ENCODE measurements at regions not wholly inside any gene's neighbourhood (a gene's known extent, or its start where the extent isn't known, plus 50 kb on each side); places are given as distances from the start of the nearest gene placed in this dataset.

DNA sequence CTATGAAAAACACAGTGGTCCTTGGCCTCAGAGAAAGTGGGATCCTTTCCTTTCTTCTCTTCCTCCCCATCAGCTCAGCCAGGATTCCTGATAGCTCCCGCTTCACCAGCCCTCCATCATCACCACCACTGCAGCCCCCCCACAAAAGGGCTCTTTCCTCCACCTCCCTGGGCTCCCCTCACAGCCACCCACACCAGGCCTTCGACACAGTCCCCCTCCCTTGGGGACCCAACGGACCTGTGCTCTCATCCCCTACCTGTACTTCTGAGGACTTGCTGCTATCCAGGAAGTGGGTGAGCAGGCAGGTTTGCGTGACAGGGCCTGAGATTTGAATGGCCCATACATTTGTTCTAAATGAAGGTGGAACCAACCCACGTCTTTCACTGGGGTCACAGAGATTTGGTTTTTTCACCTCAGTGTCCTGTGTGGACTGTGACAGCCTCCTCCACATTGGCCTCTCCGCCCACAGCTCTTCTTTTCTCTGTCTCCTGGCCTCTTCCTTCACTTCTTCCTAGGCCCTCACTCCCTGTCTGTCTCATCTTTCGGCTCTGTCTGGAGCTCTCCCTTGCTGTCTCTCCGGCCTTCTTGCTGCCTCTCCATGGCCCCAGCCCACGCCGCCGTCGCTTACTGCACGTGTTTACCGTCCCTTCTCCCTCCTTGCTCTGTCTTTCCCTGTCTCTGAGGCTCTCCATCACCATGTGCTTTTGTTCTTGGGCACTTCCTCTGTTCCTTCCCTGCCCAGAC lies 238.6 kb downstream of the FOXD2 start:
- Histone ChIP-seq H3K36me3 (ENCODE audit: control insufficient read depth, insufficient read depth, low read length, severe bottlenecking) (no peaks in the 10 kb centered on the region), H3K27me3 (replicated peaks; ENCODE audit: control insufficient read depth, insufficient read depth, low read length) (peaks cover 17% of the 10 kb centered on the region), H3K9ac (ENCODE audit: low read length) (no peak overlapping the region), H3K4me3 (ENCODE audit: low read length) (no peak overlapping the region), H3K9me3 (ENCODE audit: control insufficient read depth, low read length) (peaks cover 10% of the 10 kb centered on the region), H3K4me1 (ENCODE audit: control insufficient read depth, insufficient read depth, low read length) (no peaks in the 10 kb centered on the region)
- DNase-seq (ENCODE audit: low read depth), result no peak

DNA sequence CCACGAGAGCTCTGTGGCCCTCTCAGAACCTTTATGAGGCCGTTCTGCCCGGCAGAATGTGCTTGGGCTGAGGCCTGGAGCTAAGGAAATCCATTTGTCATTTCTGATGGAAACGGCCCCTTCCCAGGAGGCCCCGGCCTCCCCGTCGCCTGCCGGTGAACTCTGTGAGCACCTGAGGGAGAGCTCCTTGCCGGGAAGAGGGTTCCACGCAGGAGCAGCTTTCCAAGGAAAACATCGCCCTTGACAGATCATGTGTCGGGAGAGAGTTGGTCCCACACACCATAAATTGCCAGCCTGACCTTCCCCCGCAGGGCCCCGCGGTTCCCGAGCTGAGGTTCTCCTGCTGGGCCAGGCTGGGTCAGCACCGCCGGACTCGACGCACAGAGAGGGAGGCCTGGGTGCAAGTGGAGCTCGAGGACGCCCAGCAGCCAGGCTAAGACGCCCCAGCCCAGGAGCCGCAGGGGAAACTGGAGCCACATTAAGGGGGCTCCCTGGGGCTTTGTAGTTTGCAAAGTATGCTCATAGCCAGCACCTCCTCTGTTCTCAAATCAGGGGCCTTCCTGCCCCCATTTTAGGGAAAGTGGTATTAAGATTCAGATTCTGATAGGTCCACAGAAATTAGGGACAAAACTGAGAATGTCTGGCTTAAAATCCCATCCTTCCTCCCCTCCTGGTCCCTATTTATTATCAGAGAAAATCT lies 239.5 kb downstream of the FOXD2 start:
- no peak for DNase-seq (ENCODE audit: low read depth)
- Histone ChIP-seq H3K4me1 (ENCODE audit: control insufficient read depth, insufficient read depth, low read length) (no peaks in the 10 kb centered on the region), H3K9ac (ENCODE audit: low read length) (no peak overlapping the region), H3K36me3 (ENCODE audit: control insufficient read depth, insufficient read depth, low read length, severe bottlenecking) (no peaks in the 10 kb centered on the region), H3K27me3 (replicated peaks; ENCODE audit: control insufficient read depth, insufficient read depth, low read length) (peaks cover 21% of the 10 kb centered on the region), H3K9me3 (ENCODE audit: control insufficient read depth, low read length) (peaks cover 5% of the 10 kb centered on the region), H3K4me3 (ENCODE audit: low read length) (no peak overlapping the region)

DNA sequence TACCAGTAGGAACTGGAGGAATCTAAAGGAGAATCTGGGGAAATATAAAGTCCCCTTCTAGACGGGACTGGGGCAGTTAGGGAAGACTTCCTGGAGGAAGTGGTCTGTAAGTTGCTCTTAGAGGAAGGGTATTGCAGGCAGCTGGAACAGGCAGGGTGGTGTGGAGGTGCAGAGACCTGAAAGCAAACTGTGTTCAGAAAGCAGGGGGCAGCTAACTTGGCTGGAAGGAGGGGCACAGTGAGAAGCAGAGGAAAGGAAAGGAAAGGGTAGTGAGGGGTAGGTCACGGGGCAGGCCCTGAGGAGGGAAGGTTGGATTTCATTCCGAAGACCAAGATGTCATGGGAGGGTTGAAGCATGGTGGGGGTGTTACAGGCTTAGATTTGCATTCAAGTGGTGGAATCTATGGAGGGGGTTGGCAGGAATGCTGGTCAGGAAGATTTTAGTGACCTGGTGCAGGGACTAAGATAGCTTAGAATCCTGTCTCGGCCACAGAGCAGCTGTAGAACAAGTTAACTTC lies 240.7 kb downstream of the FOXD2 start:
- H3K9me3 ChIP-seq (ENCODE audit: control insufficient read depth, low read length), result no peaks in the 10 kb centered on the region
- peaks cover 21% of the 10 kb centered on the region for H3K27me3 ChIP-seq (replicated peaks; ENCODE audit: control insufficient read depth, insufficient read depth, low read length)
- no peaks in the 10 kb centered on the region for H3K4me1 ChIP-seq (ENCODE audit: control insufficient read depth, insufficient read depth, low read length)
- no peak overlapping the region for H3K9ac ChIP-seq (ENCODE audit: low read length)
- no peaks in the 10 kb centered on the region for H3K36me3 ChIP-seq (ENCODE audit: control insufficient read depth, insufficient read depth, low read length, severe bottlenecking)
- H3K4me3 ChIP-seq (ENCODE audit: low read length), result no peak overlapping the region
- no peak for DNase-seq (ENCODE audit: low read depth)

DNA sequence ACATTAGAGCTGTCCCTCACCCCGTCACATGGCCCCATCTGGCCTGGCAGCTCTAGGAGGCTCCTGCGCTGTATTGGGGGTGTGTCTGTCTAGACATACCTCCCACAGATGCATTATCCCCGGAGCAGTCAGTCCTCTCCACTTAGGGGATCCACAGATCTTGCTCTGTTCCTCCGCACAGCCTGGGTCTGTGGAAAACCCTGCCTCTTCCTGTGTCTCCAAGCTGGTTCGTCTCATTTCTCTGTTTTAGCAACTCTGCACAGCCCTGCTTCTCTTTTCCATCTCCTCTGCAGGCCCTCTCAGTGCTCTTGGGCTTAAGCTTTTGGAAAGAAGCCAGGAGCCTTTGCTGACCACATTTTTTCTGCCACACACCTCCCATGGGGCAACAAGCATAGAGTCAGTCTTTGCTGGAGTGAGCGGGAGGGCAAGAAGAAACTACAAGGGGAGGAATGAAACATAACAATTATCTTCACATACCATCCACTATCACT lies 241.5 kb downstream of the FOXD2 start:
- H3K4me3 ChIP-seq (ENCODE audit: low read length), result no peak overlapping the region
- H3K4me1 ChIP-seq (ENCODE audit: control insufficient read depth, insufficient read depth, low read length), result no peaks in the 10 kb centered on the region
- no peaks in the 10 kb centered on the region for H3K9me3 ChIP-seq (ENCODE audit: control insufficient read depth, low read length)
- no peak for DNase-seq (ENCODE audit: low read depth)
- peaks cover 21% of the 10 kb centered on the region for H3K27me3 ChIP-seq (replicated peaks; ENCODE audit: control insufficient read depth, insufficient read depth, low read length)
- H3K9ac ChIP-seq (ENCODE audit: low read length), result no peak overlapping the region
- H3K36me3 ChIP-seq (ENCODE audit: control insufficient read depth, insufficient read depth, low read length, severe bottlenecking), result no peaks in the 10 kb centered on the region

DNA sequence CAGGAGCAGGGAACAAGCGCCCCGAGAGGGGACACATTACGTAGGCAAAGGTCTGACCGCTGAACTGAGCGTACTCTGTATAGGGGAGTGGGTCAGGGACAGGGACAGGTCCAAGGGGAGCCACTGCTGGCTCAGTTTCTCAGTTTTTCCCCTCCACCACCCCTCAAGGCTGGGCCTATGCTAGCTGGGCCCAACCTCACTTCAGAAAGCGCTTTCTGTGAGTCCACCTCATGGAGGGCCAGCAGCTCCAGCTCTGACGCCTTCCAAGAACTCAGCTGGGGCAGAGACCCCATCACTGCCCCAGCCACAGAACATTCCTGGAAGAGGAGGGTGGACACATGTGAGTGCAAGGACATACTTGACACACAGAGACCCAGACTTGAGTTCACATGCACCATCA lies 242.0 kb downstream of the FOXD2 start:
- no peak overlapping the region for H3K9ac ChIP-seq (ENCODE audit: low read length)
- DNase-seq (ENCODE audit: low read depth), result no peak
- H3K4me3 ChIP-seq (ENCODE audit: low read length), result no peak overlapping the region
- no peaks in the 10 kb centered on the region for H3K9me3 ChIP-seq (ENCODE audit: control insufficient read depth, low read length)
- no peaks in the 10 kb centered on the region for H3K36me3 ChIP-seq (ENCODE audit: control insufficient read depth, insufficient read depth, low read length, severe bottlenecking)
- H3K27me3 ChIP-seq (replicated peaks; ENCODE audit: control insufficient read depth, insufficient read depth, low read length), result peaks cover 21% of the 10 kb centered on the region
- no peaks in the 10 kb centered on the region for H3K4me1 ChIP-seq (ENCODE audit: control insufficient read depth, insufficient read depth, low read length)

DNA sequence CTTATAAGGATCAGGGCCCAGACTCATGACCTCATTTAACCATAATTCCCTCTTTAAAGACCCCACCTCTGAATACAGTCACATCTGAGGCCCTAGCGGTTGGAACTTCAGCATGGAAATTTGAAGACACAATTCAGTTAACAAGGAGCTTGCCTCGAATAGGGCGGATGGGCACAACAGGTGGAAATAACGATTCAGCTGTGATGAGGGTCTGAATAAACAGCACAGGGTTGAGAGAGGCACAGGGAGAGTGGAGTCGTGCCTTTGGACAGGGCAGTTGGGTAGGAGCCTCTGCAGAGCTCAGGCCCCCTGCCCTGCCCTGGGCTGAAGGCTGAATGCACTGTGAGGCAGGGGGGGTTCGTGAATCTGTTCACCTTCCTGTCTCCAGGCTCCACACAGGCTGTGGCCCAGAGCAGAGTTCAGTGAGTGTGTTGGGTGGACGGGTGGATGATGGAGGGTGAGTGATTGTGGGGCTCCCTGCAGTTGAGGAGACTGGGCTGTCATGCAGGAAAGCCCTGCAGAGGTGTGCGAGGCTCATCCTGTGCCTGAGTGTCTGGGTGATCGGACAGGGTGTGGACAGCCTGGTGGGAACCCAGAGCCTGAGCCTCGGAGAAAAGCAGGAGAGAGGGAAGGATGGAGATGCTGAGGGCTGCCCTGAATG lies 243.1 kb downstream of the FOXD2 start:
- Histone ChIP-seq H3K9me3 (ENCODE audit: control insufficient read depth, low read length) (no peaks in the 10 kb centered on the region), H3K36me3 (ENCODE audit: control insufficient read depth, insufficient read depth, low read length, severe bottlenecking) (no peaks in the 10 kb centered on the region), H3K27me3 (replicated peaks; ENCODE audit: control insufficient read depth, insufficient read depth, low read length) (peaks cover 18% of the 10 kb centered on the region), H3K9ac (ENCODE audit: low read length) (no peak overlapping the region), H3K4me3 (ENCODE audit: low read length) (no peak overlapping the region), H3K4me1 (ENCODE audit: control insufficient read depth, insufficient read depth, low read length) (no peaks in the 10 kb centered on the region)
- no peak for DNase-seq (ENCODE audit: low read depth)

DNA sequence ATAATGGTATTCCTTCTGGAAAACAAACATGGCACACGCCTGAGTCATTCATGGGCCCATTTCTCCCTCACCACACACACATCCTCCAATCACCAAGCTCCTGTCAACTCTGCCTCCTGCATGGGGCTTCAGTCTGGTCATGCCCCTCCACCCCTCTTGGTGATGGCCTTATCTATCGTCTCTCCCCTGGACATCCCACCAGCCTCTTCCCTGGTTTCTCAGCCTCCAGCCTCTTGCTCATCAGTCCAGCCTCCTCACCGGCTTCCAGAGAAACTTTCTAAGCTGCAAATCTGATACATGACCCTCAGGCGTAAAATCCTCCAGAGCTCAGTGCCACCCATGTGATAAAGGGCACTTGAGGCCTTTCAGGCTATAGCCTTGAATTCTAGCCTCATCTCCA lies 243.9 kb downstream of the FOXD2 start:
- Histone ChIP-seq H3K9ac (ENCODE audit: low read length) (no peak overlapping the region), H3K27me3 (replicated peaks; ENCODE audit: control insufficient read depth, insufficient read depth, low read length) (peaks cover 21% of the 10 kb centered on the region), H3K4me3 (ENCODE audit: low read length) (no peak overlapping the region), H3K4me1 (ENCODE audit: control insufficient read depth, insufficient read depth, low read length) (no peaks in the 10 kb centered on the region), H3K9me3 (ENCODE audit: control insufficient read depth, low read length) (no peaks in the 10 kb centered on the region), H3K36me3 (ENCODE audit: control insufficient read depth, insufficient read depth, low read length, severe bottlenecking) (no peaks in the 10 kb centered on the region)
- no peak for DNase-seq (ENCODE audit: low read depth)

DNA sequence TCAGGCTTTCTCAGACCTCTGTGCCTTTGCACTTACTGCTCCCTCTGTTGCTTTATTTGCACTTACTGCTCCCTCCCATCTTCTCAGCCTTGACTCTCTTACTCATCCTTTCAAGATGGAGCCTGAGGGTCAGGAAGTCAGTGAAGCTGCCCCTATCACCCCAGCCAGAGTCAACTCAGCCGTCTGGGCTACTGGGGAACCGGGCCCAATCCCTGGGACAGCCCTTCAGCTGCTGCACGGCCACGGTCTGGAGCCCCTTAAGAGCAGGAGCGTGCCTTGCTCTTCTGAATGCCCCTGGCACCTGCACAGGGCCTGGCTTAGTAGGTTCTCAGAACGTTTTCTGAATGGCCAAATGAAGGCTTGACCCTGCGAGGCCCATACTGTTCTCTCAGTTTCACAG lies 244.4 kb downstream of the FOXD2 start:
- DNase-seq (ENCODE audit: low read depth), result no peak
- peaks cover 26% of the 10 kb centered on the region for H3K27me3 ChIP-seq (replicated peaks; ENCODE audit: control insufficient read depth, insufficient read depth, low read length)

DNA sequence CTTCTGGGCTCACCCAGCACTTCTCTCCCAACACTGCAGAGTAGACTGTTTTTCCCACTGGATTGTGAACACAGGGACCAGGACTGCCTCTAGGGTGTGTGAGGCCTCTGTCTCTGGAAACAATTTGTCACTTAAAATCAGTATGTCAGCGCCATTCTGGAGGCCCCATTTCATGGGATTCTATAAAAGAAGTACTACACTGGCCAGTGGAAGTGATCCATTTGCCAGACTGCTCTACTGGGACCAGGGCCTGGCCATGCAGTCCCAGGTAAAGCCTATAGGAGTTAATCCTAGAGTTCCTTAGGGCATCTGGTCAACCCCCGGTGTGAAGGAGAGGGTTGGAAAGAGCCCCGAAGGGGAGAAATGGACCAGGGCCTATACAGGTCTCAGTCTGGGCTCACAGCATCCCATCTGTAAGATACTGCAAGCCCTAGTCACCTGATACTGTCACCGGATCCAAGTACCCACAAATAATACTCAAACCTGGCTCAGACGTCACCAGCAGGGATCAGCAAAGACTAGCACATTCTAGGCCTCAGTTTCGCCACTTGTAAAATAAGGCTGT lies 245.0 kb downstream of the FOXD2 start:
- no peak for DNase-seq (ENCODE audit: low read depth)
- Histone ChIP-seq H3K4me1 (ENCODE audit: control insufficient read depth, insufficient read depth, low read length) (no peaks in the 10 kb centered on the region), H3K4me3 (ENCODE audit: low read length) (no peak overlapping the region), H3K9ac (ENCODE audit: low read length) (no peak overlapping the region), H3K36me3 (ENCODE audit: control insufficient read depth, insufficient read depth, low read length, severe bottlenecking) (no peaks in the 10 kb centered on the region), H3K27me3 (replicated peaks; ENCODE audit: control insufficient read depth, insufficient read depth, low read length) (peaks cover 32% of the 10 kb centered on the region), H3K9me3 (ENCODE audit: control insufficient read depth, low read length) (no peaks in the 10 kb centered on the region)

More for the DNA sequence above, 244.4 kb downstream of the FOXD2 start:
- no peaks in the 10 kb centered on the region for H3K9me3 ChIP-seq (ENCODE audit: control insufficient read depth, low read length)
- no peak overlapping the region for H3K4me3 ChIP-seq (ENCODE audit: low read length)
- H3K36me3 ChIP-seq (ENCODE audit: control insufficient read depth, insufficient read depth, low read length, severe bottlenecking), result no peaks in the 10 kb centered on the region
- H3K4me1 ChIP-seq (ENCODE audit: control insufficient read depth, insufficient read depth, low read length), result no peaks in the 10 kb centered on the region
- H3K9ac ChIP-seq (ENCODE audit: low read length), result no peak overlapping the region

DNA sequence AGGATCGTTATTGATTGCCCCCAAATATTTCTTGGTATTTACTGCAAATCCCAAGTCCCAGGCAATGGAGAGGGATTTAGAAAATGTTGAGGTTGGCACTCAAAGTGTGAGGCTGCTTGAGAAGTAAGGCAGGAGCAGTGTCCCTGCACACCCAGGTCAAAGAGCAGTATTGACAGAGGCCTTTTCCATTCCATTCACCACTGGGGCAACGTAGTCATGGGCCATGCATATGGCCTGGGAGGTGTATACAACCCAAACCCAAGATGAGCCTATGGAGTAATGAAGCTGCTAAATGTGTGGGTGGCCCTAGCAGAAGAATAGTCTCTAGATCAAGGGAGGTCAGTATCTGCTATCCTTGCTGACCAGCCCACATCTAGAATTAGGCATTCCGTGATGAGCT lies 245.6 kb downstream of the FOXD2 start:
- no peaks in the 10 kb centered on the region for H3K36me3 ChIP-seq (ENCODE audit: control insufficient read depth, insufficient read depth, low read length, severe bottlenecking)
- H3K27me3 ChIP-seq (replicated peaks; ENCODE audit: control insufficient read depth, insufficient read depth, low read length), result peaks cover 37% of the 10 kb centered on the region
- no peak overlapping the region for H3K9ac ChIP-seq (ENCODE audit: low read length)
- no peak for DNase-seq (ENCODE audit: low read depth)
- H3K9me3 ChIP-seq (ENCODE audit: control insufficient read depth, low read length), result no peaks in the 10 kb centered on the region
- no peak overlapping the region for H3K4me3 ChIP-seq (ENCODE audit: low read length)
- no peaks in the 10 kb centered on the region for H3K4me1 ChIP-seq (ENCODE audit: control insufficient read depth, insufficient read depth, low read length)

DNA sequence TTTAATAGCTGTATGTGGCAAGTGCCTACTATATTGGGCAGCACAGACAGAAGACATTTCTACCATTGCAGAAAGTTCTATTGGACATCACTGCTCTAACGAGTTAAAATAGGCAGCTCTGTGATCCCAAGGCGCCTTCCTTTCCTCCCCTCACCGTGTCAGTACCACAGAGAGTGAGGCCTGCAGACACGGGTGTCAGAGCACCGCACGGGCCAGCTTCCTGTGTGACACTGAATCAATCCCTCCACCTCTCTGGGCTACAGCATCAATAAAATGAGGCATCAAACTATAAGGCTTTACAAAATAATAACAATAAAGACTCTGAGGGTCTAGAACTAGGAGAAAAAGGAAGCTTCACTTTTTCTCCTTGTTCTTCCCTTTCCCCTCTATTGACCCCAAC lies 246.7 kb downstream of the FOXD2 start:
- Histone ChIP-seq H3K36me3 (ENCODE audit: control insufficient read depth, insufficient read depth, low read length, severe bottlenecking) (no peaks in the 10 kb centered on the region), H3K27me3 (replicated peaks; ENCODE audit: control insufficient read depth, insufficient read depth, low read length) (peaks cover 46% of the 10 kb centered on the region), H3K4me3 (ENCODE audit: low read length) (no peak overlapping the region), H3K4me1 (ENCODE audit: control insufficient read depth, insufficient read depth, low read length) (no peaks in the 10 kb centered on the region), H3K9ac (ENCODE audit: low read length) (no peak overlapping the region), H3K9me3 (ENCODE audit: control insufficient read depth, low read length) (no peaks in the 10 kb centered on the region)
- no peak for DNase-seq (ENCODE audit: low read depth)

Data from adipocyte (in vitro differentiated cells).